Osteoblast (primary cell): ENCODE measurements at regions not wholly inside any gene's neighbourhood (a gene's known extent, or its start where the extent isn't known, plus 50 kb on each side); places are given as distances from the start of the nearest gene placed in this dataset.
"Not testable (repeated sequence)": the region's sequence is repeated elsewhere in the genome, so short reads cannot be mapped to it uniquely, and the experiment has no call there.

Experiments
- DNase-seq: peaks from one replicate; pipeline ENCODE4 v3.0.0; 2011; ENCODE audit warnings: low spot score, mixed read lengths; ENCODE audit not compliant: insufficient read length; ENCODE audit errors: missing footprints
- H2AFZ ChIP-seq: 2 replicates; pipeline ENCODE4 v1.6.0; 2011; ENCODE audit warnings: mild to moderate bottlenecking, low read length
- H3K27ac ChIP-seq: 2 replicates; pipeline ENCODE4 v1.5.1; 2011; ENCODE audit warnings: mild to moderate bottlenecking, low read depth, low read length, moderate library complexity
- H3K27me3 ChIP-seq: 2 replicates; pipeline ENCODE4 v1.6.0; 2012; ENCODE audit warnings: mild to moderate bottlenecking, control low read depth, inconsistent platforms, low read length, moderate library complexity; ENCODE audit not compliant: insufficient read depth
- H3K36me3 ChIP-seq: 2 replicates; pipeline ENCODE4 v1.5.1; 2011; ENCODE audit warnings: mild to moderate bottlenecking, low read length, control low read depth, moderate library complexity; ENCODE audit not compliant: insufficient read depth
- H3K4me1 ChIP-seq: 2 replicates; pipeline ENCODE4 v1.5.1; 2011; ENCODE audit warnings: mild to moderate bottlenecking, low read length, control low read depth, moderate library complexity; ENCODE audit not compliant: insufficient read depth
- H3K4me2 ChIP-seq: 2 replicates; pipeline ENCODE4 v1.6.0; 2011; ENCODE audit warnings: mild to moderate bottlenecking, low read length; ENCODE audit not compliant: insufficient read depth
- H3K4me3 ChIP-seq: fragments of 200-600 bp; sonication (generic); 3 replicates; pipeline ENCODE4 v1.5.1; 2012; ENCODE audit warnings: mild to moderate bottlenecking, low read length, inconsistent platforms; ENCODE audit not compliant: insufficient read depth
- H3K79me2 ChIP-seq: 2 replicates; pipeline ENCODE4 v1.6.0; 2012; ENCODE audit warnings: mild to moderate bottlenecking, low read length, control low read depth, inconsistent platforms; ENCODE audit not compliant: insufficient read depth
- H3K9me3 ChIP-seq: 2 replicates; pipeline ENCODE4 v1.5.1; 2011; ENCODE audit warnings: low read depth, low read length, control low read depth
- H4K20me1 ChIP-seq: 2 replicates; pipeline ENCODE4 v1.6.0; 2012; ENCODE audit warnings: mild to moderate bottlenecking, low read length, control low read depth; ENCODE audit not compliant: insufficient read depth
- TF ChIP-seq, protein P1 (sequence below): IDR thresholded peaks from 2 replicates; pipeline ENCODE4 v1.5.1; 2011; ENCODE audit warnings: mild to moderate bottlenecking, low read depth, low read length, moderate library complexity; ENCODE audit errors: extremely low read depth

DNA sequence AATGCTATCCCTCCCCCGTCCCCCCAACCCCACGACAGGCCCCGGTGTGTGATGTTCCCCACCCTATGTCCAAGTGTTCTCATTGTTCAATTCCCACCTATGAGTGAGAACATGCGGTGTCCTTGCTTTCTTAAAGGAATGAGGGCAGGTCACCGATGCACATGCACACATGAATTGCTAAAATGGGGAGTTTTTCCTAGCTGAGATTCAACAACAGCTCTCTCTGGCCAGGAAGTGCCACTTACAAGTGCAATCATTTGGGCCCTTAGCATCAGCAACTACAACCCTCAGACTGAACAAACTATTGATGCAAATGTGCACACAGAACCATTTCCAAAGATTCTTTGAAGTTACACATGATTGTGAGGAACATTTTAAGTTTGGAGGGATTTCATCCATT lies 95.7 kb upstream of the IQCM start:
- DNase-seq = no peak
- H3K27ac ChIP-seq = no peak overlapping the region
- H3K4me1 ChIP-seq = no peaks in the 10 kb centered on the region
- H3K27me3 ChIP-seq = no peaks in the 10 kb centered on the region
- H2AFZ ChIP-seq = no peak overlapping the region
- no peaks in the 10 kb centered on the region for H3K9me3 ChIP-seq
- no peaks in the 10 kb centered on the region for H3K79me2 ChIP-seq
- no peaks in the 10 kb centered on the region for H3K36me3 ChIP-seq
- TF ChIP-seq, protein P1, sequence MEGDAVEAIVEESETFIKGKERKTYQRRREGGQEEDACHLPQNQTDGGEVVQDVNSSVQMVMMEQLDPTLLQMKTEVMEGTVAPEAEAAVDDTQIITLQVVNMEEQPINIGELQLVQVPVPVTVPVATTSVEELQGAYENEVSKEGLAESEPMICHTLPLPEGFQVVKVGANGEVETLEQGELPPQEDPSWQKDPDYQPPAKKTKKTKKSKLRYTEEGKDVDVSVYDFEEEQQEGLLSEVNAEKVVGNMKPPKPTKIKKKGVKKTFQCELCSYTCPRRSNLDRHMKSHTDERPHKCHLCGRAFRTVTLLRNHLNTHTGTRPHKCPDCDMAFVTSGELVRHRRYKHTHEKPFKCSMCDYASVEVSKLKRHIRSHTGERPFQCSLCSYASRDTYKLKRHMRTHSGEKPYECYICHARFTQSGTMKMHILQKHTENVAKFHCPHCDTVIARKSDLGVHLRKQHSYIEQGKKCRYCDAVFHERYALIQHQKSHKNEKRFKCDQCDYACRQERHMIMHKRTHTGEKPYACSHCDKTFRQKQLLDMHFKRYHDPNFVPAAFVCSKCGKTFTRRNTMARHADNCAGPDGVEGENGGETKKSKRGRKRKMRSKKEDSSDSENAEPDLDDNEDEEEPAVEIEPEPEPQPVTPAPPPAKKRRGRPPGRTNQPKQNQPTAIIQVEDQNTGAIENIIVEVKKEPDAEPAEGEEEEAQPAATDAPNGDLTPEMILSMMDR = no peak
- H3K4me2 ChIP-seq = no peak overlapping the region
- no peak overlapping the region for H3K4me3 ChIP-seq
- H4K20me1 ChIP-seq = no peaks in the 10 kb centered on the region

DNA sequence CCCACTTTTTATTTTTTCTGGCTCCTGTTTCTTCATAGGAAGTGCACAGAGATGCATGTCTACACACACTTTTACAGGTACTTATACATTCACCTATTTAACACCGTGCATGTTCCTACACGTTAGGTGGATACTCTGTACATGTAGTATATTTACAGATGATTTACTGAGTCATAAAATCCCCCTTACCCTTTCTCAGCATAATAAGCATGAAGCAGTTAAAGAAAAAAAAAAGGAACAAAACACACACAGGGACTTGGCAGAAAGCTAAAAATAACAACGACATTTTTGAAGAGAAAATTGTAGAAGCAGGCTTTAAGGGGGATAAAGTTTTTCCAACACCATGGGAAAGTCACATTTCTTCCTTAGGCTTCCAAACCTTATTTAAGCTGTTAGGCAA lies 96.4 kb upstream of the IQCM start:
- Histone ChIP-seq H3K79me2 (no peaks in the 10 kb centered on the region), H4K20me1 (no peaks in the 10 kb centered on the region), H3K4me2 (no peak overlapping the region), H3K4me1 (no peaks in the 10 kb centered on the region), H3K36me3 (no peaks in the 10 kb centered on the region), H2AFZ (no peak overlapping the region), H3K4me3 (no peak overlapping the region), H3K27me3 (no peaks in the 10 kb centered on the region), H3K27ac (no peak overlapping the region), H3K9me3 (no peaks in the 10 kb centered on the region)
- no peak for DNase-seq
- TF ChIP-seq, protein P1 = no peak

DNA sequence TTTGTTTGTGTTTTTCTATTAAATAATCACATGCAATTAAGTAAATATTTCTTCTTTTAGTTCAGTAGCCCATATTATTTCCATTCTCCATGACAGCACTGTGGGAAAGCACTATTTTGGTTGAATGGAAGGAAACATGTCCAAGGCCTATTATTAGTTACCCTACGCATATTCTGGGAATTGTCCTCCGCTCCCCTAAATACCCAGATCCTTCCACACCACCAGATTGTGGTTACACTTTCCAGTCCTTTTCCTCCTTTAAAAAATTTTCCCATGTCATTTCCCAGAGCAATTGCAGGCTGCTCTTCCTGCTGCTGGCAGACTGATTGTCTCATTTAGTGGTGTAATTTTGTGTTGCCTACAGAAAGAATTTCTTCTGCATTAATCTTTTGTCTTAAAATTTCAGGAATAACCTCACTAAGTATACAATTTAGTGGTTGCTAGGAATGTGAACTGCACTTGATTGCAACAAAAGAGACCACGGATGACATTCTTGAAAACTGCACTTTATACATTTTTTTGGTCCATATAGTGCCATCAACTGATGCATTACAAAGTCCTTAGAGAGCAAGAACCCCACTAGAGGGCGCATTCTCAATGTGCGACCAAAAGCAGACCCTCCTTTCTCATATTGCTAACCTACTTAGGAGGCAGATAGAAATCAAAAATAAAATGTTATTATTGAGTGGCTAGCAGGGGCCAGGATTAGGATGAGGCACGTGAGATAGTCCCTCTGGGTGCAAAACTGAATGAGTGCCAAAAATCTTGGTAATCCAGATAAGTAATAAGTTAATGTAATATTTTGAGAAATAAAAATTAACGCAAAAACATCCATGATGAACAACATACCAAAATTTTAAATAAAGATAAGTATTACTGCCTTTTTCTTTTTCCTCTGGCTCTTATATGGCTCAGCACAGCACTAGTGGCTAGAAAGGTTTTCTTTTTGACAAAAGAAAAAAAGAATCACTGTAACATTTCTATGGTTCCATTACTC lies 98.8 kb upstream of the IQCM start:
- H3K27me3 ChIP-seq = no peaks in the 10 kb centered on the region
- no peak overlapping the region for H2AFZ ChIP-seq
- H3K79me2 ChIP-seq = no peaks in the 10 kb centered on the region
- H3K4me3 ChIP-seq = no peak overlapping the region
- no peaks in the 10 kb centered on the region for H3K36me3 ChIP-seq
- TF ChIP-seq, protein P1 = peak; percentile 90
- no peak overlapping the region for H3K4me2 ChIP-seq
- peak; percentile 60 for DNase-seq
- no peaks in the 10 kb centered on the region for H4K20me1 ChIP-seq
- no peak overlapping the region for H3K27ac ChIP-seq
- H3K4me1 ChIP-seq = no peaks in the 10 kb centered on the region
- no peaks in the 10 kb centered on the region for H3K9me3 ChIP-seq

DNA sequence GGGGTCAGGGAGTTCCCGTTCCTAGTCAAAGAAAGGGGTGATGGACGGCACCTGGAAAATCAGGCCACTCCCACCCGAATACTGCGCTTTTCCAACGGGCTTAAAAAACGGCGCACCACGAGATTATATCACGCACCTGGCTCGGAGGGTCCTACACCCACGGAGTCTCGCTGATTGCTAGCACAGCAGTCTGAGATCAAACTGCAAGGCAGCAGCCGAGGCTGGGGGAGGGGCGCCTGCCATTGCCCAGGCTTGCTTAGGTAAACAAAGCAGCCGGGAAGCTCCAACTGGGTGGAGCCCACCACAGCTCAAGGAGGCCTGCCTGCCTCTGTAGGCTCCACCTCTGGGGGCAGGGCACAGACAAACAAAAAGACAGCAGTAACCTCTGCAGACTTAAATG lies 100.1 kb upstream of the IQCM start:
- not testable (repeated sequence) for H2AFZ ChIP-seq, H3K27me3 ChIP-seq, H3K79me2 ChIP-seq, H3K9me3 ChIP-seq, H3K4me3 ChIP-seq, H3K4me1 ChIP-seq, H3K27ac ChIP-seq, H4K20me1 ChIP-seq, DNase-seq, H3K36me3 ChIP-seq, H3K4me2 ChIP-seq
